A549 (cell line): ENCODE measurements at regions not wholly inside any gene's neighbourhood (a gene's known extent, or its start where the extent isn't known, plus 50 kb on each side); places are given as distances from the start of the nearest gene placed in this dataset.

ENCODE experiments used
- ATAC-seq, 2 experiments: fragments of 200-7000 bp in 1 of 2; fragments of >200 bp in 1 of 2; cut with Nextera tagmentation in 1 of 2; cut with Tn5 transposase in 1 of 2; 3 replicates each; pipeline versions ENCODE4 v1.8.0 to v1.9.1; 2018 to 2020; ENCODE audit warnings: mild to moderate bottlenecking in 1 of 2, moderate library complexity in 1 of 2
- CTCF ChIA-PET: fragments of 300-600 bp; sonication (Branson Sonifier 250); formaldehyde crosslinking; extraction: SDS; loops from one replicate; lab custom pipeline; 2021; ENCODE audit warnings: antibody characterized with exemption, inconsistent platforms; lab: Yijun Ruan, JAX
- POLR2A ChIA-PET: fragments of 350-600 bp; formaldehyde crosslinking; extraction: SDS; loops from one replicate; lab custom pipeline; 2021; ENCODE audit warnings: antibody characterized with exemption, inconsistent platforms; lab: Yijun Ruan, JAX
- DNase-seq, 2 experiments: peaks; one replicate each; pipeline versions ENCODE4 v3.0.0 to v3.0.0-alpha.2; 2011 to 2016; ENCODE audit warnings: low read depth in 1 of 2, low spot score in 1 of 2
- FAIRE-seq: peaks from 2 replicates; lab custom pipeline; 2011; peaks lifted over from hg19 to GRCh38; lab: Jason Lieb, UNC
- H3K27ac ChIP-seq, 2 experiments: fragments of >200 bp; sonication (Bioruptor Twin); formaldehyde crosslinking; 3 replicates each; pipeline ENCODE4 v1.5.1; 2016 to 2017
- H3K4me1 ChIP-seq: fragments of >200 bp; sonication (Bioruptor Twin); formaldehyde crosslinking; 3 replicates; pipeline ENCODE4 v1.6.1; 2016
- H3K4me2 ChIP-seq: fragments of >200 bp; sonication (Bioruptor Twin); formaldehyde crosslinking; 3 replicates; pipeline ENCODE4 v1.6.1; 2016
- H3K4me3 ChIP-seq: fragments of >200 bp; sonication (Bioruptor Twin); formaldehyde crosslinking; 3 replicates; pipeline ENCODE4 v1.5.1; 2016
- H3K9me3 ChIP-seq: fragments of >200 bp; sonication (Bioruptor Twin); formaldehyde crosslinking; 3 replicates; pipeline ENCODE4 v1.6.1; 2016
- CEBPB ChIP-seq, 2 experiments: fragments of >200 bp in 1 of 2; sonication (Bioruptor Twin) in 1 of 2; formaldehyde crosslinking in 1 of 2; IDR thresholded peaks; 2 replicates each; pipeline ENCODE4 v1.6.1; 2012 to 2016
- CTCF ChIP-seq: fragments of >200 bp; sonication (Bioruptor Twin); formaldehyde crosslinking; IDR thresholded peaks from 3 replicates; pipeline ENCODE4 v1.5.1; 2016
- EHMT2 ChIP-seq: fragments of 200-600 bp; sonication (generic); IDR thresholded peaks from 2 replicates; pipeline ENCODE4 v1.6.1; 2016; ENCODE audit warnings: antibody characterized with exemption, low read depth, mild to moderate bottlenecking, moderate library complexity
- EP300 ChIP-seq, 2 experiments: fragments of >200 bp; sonication (Bioruptor Twin); formaldehyde crosslinking; IDR thresholded peaks; 2 replicates in 1 of 2; 3 replicates in 1 of 2; pipeline ENCODE4 v1.6.1; 2016 to 2017
- FOXS1 ChIP-seq: fragments of 250-450 bp; sonication (Bioruptor Pico); IDR thresholded peaks from 2 replicates; pipeline ENCODE4 v1.5.0; 2020; ENCODE audit warnings: mild to moderate bottlenecking, moderate library complexity
- HES2 ChIP-seq: fragments of >200 bp; sonication (Bioruptor Twin); formaldehyde crosslinking; IDR thresholded peaks from 2 replicates; pipeline ENCODE4 v1.6.1; 2016
- HOXB13 ChIP-seq: fragments of 250-450 bp; sonication (Bioruptor Pico); IDR thresholded peaks from 2 replicates; pipeline ENCODE4 v1.5.0; 2020; ENCODE audit warnings: low read depth, mild to moderate bottlenecking, moderate library complexity
- HOXB5 ChIP-seq: fragments of 250-450 bp; sonication (Bioruptor Pico); IDR thresholded peaks from 2 replicates; pipeline ENCODE4 v1.5.0; 2020; ENCODE audit warnings: mild to moderate bottlenecking, moderate library complexity
- POLR2A ChIP-seq: IDR thresholded peaks from 2 replicates; pipeline ENCODE4 v1.6.1; 2012; ENCODE audit warnings: mild to moderate bottlenecking, low read length
- SMC3 ChIP-seq: fragments of >200 bp; sonication (Bioruptor Twin); formaldehyde crosslinking; IDR thresholded peaks from 3 replicates; pipeline ENCODE4 v1.6.1; 2018; ENCODE audit warnings: inconsistent platforms
- TFCP2L1 ChIP-seq: fragments of 250-450 bp; sonication (Bioruptor Pico); IDR thresholded peaks from 2 replicates; pipeline ENCODE4 v1.5.0; 2021; ENCODE audit warnings: mild to moderate bottlenecking
- TP53 ChIP-seq: fragments of 250-450 bp; sonication (Bioruptor Pico); IDR thresholded peaks from 2 replicates; pipeline ENCODE4 v1.5.0; 2021; ENCODE audit warnings: mild to moderate bottlenecking, moderate library complexity
- ZC3H11A ChIP-seq: fragments of 450-650 bp; IDR thresholded peaks from 2 replicates; pipeline ENCODE4 v1.6.1; 2014; ENCODE audit warnings: antibody characterized with exemption, mild to moderate bottlenecking
- ZNF302 ChIP-seq: fragments of 250-450 bp; sonication (Bioruptor Pico); IDR thresholded peaks from 2 replicates; pipeline ENCODE4 v1.9.0; 2021; ENCODE audit warnings: inconsistent platforms, mild to moderate bottlenecking, moderate library complexity
- WGBS: methylation state at CpG from one replicate; pipeline ENCODE4 v1.1.6; 2017; ENCODE audit errors: missing lambda C conversion rate; 5-methylcytosine and 5-hydroxymethylcytosine counted together
- TF ChIP-seq, protein P1 (sequence below): fragments of 200-600 bp; sonication (generic); IDR thresholded peaks from 2 replicates; pipeline ENCODE4 v1.6.1; 2016; ENCODE audit warnings: antibody characterized with exemption, mild to moderate bottlenecking, moderate library complexity
- TF ChIP-seq, protein P2 (sequence below): fragments of 250-450 bp; sonication (Bioruptor Pico); IDR thresholded peaks from 2 replicates; pipeline ENCODE4 v1.5.0; 2020; ENCODE audit warnings: low read depth, mild to moderate bottlenecking, moderate library complexity

DNA sequence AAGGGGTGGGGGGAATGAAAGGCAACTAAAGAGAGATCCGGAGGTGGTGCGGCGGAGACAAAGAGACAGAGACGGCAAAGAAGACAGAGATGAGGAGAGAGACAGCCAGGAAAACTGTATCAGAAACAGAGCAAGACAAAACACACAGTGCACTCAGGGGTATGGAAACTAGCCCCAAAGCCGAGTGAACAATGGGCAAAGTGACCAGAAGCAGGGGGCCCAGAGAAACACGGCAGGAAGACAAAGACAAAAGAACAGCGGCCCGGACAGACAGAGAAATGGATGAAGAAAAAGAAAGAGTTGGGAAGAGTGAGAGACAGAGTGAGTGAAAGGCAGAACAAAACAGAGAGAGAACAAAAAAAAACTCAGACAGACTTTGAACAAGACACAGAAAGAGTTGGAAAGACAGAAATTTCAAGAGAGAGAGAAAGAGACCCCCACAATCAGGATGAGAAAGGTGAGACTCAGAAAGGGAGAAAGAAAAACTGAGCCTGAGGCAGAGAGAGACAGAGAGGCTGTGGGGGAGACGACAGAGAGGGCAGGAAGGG lies 60.6 kb upstream of the PAX2 start (continued):
- no peak for TF ChIP-seq HOXB13
- no peak for TF ChIP-seq SMC3
- no peak for TF ChIP-seq FOXS1 (CRISPR knock-in tag)
- TF ChIP-seq POLR2A: no peak
- no peak for TF ChIP-seq ZC3H11A
- TF ChIP-seq HOXB5: no peak
- TF ChIP-seq, all 56 proteins: peak for 0

- no peak for ATAC-seq
- no peak for FAIRE-seq
- POLR2A ChIA-PET: no interaction called here
These were observed 60.1 kb upstream of the PAX2 start for GRCh38 chr10:100685331-100685730.

DNA sequence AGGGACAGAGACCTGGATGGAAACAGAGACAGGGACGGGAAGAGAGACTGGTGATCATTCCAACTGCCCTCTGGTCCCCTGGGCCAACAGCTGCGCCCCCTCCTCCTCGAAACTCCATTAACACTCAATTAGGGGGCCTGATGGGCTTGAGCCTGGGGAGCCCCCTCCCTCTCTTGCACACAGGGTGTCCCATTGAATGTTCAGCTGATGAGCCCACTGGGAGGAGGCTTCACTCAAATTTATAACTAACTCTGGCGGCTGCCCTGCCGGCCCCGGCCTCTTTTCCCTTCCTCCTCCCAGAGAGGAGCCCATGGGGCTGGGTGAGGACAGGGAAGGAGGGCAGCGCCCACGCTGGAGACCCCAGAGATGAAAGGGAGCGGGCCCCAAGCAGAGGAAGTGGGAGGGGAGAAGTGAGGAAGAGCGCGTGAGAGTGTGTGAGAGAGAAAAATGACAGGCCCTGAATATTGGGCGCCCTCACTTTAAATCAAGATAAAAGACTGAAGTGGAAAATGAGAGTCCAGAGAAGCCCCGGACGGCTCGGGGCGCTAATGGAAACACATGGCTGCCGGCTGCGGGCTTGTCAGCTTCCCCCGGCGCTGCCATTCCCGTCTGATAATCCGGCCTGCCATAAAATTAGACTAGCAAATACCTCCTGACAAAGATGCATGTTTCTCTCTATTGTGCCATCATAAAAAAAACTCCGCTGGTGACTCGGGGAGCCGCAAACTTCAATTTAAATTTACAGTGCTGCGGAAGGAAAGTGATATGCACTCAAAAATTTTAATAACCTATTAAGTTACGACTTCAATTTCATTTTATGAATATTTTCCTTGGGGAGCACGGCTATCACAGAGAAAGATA lies 58.0 kb upstream of the PAX2 start:
- Histone ChIP-seq H3K4me3 (no peak overlapping the region), H3K4me2 (no peak overlapping the region), H3K4me1 (no peaks in the 10 kb centered on the region), H3K27ac (no peak overlapping the region), H3K9me3 (no peaks in the 10 kb centered on the region)
- 52% methylated on average over 28 of the region's 28 CpGs for WGBS
- FAIRE-seq: no peak
- CTCF ChIA-PET: interaction anchor here (0.9 kb wide), 1 partner anchor 42 kb away, joined by 4 read pairs; no protein-coding TSS in a partner anchor
- no peak for DNase-seq
- POLR2A ChIA-PET: no interaction called here
- no peak for TF ChIP-seq EP300 (IDR thresholded peaks at IDR 0.05)
- no peak for TF ChIP-seq CTCF
- TF ChIP-seq CEBPB (IDR thresholded peaks at IDR 0.05): no peak
- ATAC-seq: no peak

More at GRCh38 chr10:100685331-100685730, 60.1 kb upstream of the PAX2 start:
- CTCF ChIA-PET: no interaction called here
- Histone ChIP-seq H3K9me3 (no peaks in the 10 kb centered on the region), H3K27ac (no peak overlapping the region), H3K4me2 (no peak overlapping the region), H3K4me1 (peaks cover 4% of the 10 kb centered on the region; the same call in 1 of the 3 replicates), H3K4me3 (no peak overlapping the region)
- WGBS: 39% methylated on average over 6 of the region's 6 CpGs
- no peak for DNase-seq
- TF ChIP-seq HES2 (no peak), TP53 (no peak), EHMT2 (no peak), TFCP2L1 (no peak), ZNF302 (CRISPR knock-in tag) (no peak)
- TF ChIP-seq, protein P1, sequence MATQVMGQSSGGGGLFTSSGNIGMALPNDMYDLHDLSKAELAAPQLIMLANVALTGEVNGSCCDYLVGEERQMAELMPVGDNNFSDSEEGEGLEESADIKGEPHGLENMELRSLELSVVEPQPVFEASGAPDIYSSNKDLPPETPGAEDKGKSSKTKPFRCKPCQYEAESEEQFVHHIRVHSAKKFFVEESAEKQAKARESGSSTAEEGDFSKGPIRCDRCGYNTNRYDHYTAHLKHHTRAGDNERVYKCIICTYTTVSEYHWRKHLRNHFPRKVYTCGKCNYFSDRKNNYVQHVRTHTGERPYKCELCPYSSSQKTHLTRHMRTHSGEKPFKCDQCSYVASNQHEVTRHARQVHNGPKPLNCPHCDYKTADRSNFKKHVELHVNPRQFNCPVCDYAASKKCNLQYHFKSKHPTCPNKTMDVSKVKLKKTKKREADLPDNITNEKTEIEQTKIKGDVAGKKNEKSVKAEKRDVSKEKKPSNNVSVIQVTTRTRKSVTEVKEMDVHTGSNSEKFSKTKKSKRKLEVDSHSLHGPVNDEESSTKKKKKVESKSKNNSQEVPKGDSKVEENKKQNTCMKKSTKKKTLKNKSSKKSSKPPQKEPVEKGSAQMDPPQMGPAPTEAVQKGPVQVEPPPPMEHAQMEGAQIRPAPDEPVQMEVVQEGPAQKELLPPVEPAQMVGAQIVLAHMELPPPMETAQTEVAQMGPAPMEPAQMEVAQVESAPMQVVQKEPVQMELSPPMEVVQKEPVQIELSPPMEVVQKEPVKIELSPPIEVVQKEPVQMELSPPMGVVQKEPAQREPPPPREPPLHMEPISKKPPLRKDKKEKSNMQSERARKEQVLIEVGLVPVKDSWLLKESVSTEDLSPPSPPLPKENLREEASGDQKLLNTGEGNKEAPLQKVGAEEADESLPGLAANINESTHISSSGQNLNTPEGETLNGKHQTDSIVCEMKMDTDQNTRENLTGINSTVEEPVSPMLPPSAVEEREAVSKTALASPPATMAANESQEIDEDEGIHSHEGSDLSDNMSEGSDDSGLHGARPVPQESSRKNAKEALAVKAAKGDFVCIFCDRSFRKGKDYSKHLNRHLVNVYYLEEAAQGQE: no peak
- TF ChIP-seq, protein P2, sequence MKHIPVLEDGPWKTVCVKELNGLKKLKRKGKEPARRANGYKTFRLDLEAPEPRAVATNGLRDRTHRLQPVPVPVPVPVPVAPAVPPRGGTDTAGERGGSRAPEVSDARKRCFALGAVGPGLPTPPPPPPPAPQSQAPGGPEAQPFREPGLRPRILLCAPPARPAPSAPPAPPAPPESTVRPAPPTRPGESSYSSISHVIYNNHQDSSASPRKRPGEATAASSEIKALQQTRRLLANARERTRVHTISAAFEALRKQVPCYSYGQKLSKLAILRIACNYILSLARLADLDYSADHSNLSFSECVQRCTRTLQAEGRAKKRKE (CRISPR knock-in tag): no peak
